HepG2 (cell line): ENCODE measurements at regions not wholly inside any gene's neighbourhood (a gene's known extent, or its start where the extent isn't known, plus 50 kb on each side); places are given as distances from the start of the nearest gene placed in this dataset.
A peak's percentile ranks its signal among the peaks of the same experiment; 100 is the strongest.

Source experiments
- CHD2 ChIP-seq: IDR thresholded peaks from 2 replicates; pipeline ENCODE4 v1.6.1; 2011; ENCODE audit warnings: low read depth, low read length, improper control_type of control experiment
- EED ChIP-seq: sonication (generic); formaldehyde crosslinking; IDR thresholded peaks from 2 replicates; pipeline ENCODE4 v1.5.0; 2020; ENCODE audit warnings: mild to moderate bottlenecking, missing genetic modification reagents
- HIVEP1 ChIP-seq: sonication (generic); formaldehyde crosslinking; IDR thresholded peaks from 2 replicates; pipeline ENCODE4 v1.4.0; 2020; ENCODE audit warnings: mild to moderate bottlenecking, missing genetic modification reagents
- LBX2 ChIP-seq: sonication (generic); formaldehyde crosslinking; IDR thresholded peaks from 2 replicates; pipeline ENCODE4 v1.5.0; 2020; ENCODE audit warnings: missing genetic modification reagents, mild to moderate bottlenecking, borderline replicate concordance
- MAFK ChIP-seq, 2 experiments: IDR thresholded peaks in 1 of 2; conservative IDR thresholded peaks in 1 of 2; 2 replicates each; pipeline ENCODE4 v1.6.1; 2011; ENCODE audit warnings: improper control_type of control experiment in 2 of 2, low read length in 2 of 2
- MYC ChIP-seq: sonication (generic); formaldehyde crosslinking; IDR thresholded peaks from 2 replicates; pipeline ENCODE4 v1.9.0; 2021; ENCODE audit warnings: missing genetic modification reagents, borderline replicate concordance
- SYNCRIP ChIP-seq: fragments of 200-400 bp; formaldehyde crosslinking; IDR thresholded peaks from 2 replicates; pipeline ENCODE4 v1.6.1; 2018; ENCODE audit warnings: mild to moderate bottlenecking, low read depth, low read length; ENCODE audit not compliant: insufficient read depth
- TAF1 ChIP-seq: sonication (generic); formaldehyde crosslinking; IDR thresholded peaks from 2 replicates; pipeline ENCODE4 v1.4.0; 2020; ENCODE audit warnings: missing genetic modification reagents
- TEF ChIP-seq: sonication (generic); formaldehyde crosslinking; IDR thresholded peaks from 2 replicates; pipeline ENCODE4 v1.5.0; 2020; ENCODE audit warnings: missing genetic modification reagents
- ZNF691 ChIP-seq: sonication (generic); formaldehyde crosslinking; IDR thresholded peaks from 2 replicates; pipeline ENCODE4 v1.4.0; 2020; ENCODE audit warnings: missing genetic modification reagents, low read depth, mild to moderate bottlenecking, borderline replicate concordance
- ZNF770 ChIP-seq: sonication (generic); formaldehyde crosslinking; IDR thresholded peaks from 2 replicates; pipeline ENCODE4 v1.5.0; 2020; ENCODE audit warnings: mild to moderate bottlenecking, missing genetic modification reagents
- TF ChIP-seq, protein P1 (sequence below), 2 experiments: IDR thresholded peaks; 2 replicates each; pipeline ENCODE4 v1.6.1; 2011 to 2012; ENCODE audit warnings: low read length in 2 of 2, borderline replicate concordance in 1 of 2, low read depth in 1 of 2, mild to moderate bottlenecking in 1 of 2, moderate library complexity in 1 of 2
- TF ChIP-seq, protein P2 (sequence below): IDR thresholded peaks from 2 replicates; pipeline ENCODE4 v1.6.1; 2018; ENCODE audit warnings: missing genetic modification reagents
- TF ChIP-seq, protein P3 (sequence below): sonication (generic); formaldehyde crosslinking; IDR thresholded peaks from 2 replicates; pipeline ENCODE4 v1.5.1; 2020; ENCODE audit warnings: mild to moderate bottlenecking, moderate library complexity, missing genetic modification reagents
- TF ChIP-seq, protein P4 (sequence below): sonication (generic); formaldehyde crosslinking; IDR thresholded peaks from 2 replicates; pipeline ENCODE4 v1.8.0; 2022; ENCODE audit warnings: missing genetic modification reagents, low read depth, mild to moderate bottlenecking, borderline replicate concordance
- TF ChIP-seq, protein P5 (sequence below): sonication (generic); formaldehyde crosslinking; IDR thresholded peaks from 2 replicates; pipeline ENCODE4 v1.4.0; 2020; ENCODE audit warnings: mild to moderate bottlenecking, missing genetic modification reagents

- TF ChIP-seq ZNF770 (CRISPR knock-in tag) (no peak), MYC (peak; percentile 90), ZNF691 (CRISPR knock-in tag) (peak; percentile 33; the same call in 1 of the 2 replicates), MAFK (conservative IDR thresholded peaks at IDR 0.05 in 1 of 2, IDR thresholded peaks at IDR 0.05 in 1 of 2; ENCODE audit: low read length in 2 of 2) (no peak), TEF (CRISPR knock-in tag) (no peak), CHD2 (no peak), TAF1 (CRISPR knock-in tag) (peak; percentile 86), HIVEP1 (no peak), SYNCRIP (no peak), LBX2 (CRISPR knock-in tag) (no peak), EED (CRISPR knock-in tag) (no peak)
- TF ChIP-seq, protein P1, sequence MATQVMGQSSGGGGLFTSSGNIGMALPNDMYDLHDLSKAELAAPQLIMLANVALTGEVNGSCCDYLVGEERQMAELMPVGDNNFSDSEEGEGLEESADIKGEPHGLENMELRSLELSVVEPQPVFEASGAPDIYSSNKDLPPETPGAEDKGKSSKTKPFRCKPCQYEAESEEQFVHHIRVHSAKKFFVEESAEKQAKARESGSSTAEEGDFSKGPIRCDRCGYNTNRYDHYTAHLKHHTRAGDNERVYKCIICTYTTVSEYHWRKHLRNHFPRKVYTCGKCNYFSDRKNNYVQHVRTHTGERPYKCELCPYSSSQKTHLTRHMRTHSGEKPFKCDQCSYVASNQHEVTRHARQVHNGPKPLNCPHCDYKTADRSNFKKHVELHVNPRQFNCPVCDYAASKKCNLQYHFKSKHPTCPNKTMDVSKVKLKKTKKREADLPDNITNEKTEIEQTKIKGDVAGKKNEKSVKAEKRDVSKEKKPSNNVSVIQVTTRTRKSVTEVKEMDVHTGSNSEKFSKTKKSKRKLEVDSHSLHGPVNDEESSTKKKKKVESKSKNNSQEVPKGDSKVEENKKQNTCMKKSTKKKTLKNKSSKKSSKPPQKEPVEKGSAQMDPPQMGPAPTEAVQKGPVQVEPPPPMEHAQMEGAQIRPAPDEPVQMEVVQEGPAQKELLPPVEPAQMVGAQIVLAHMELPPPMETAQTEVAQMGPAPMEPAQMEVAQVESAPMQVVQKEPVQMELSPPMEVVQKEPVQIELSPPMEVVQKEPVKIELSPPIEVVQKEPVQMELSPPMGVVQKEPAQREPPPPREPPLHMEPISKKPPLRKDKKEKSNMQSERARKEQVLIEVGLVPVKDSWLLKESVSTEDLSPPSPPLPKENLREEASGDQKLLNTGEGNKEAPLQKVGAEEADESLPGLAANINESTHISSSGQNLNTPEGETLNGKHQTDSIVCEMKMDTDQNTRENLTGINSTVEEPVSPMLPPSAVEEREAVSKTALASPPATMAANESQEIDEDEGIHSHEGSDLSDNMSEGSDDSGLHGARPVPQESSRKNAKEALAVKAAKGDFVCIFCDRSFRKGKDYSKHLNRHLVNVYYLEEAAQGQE (IDR thresholded peaks at IDR 0.05; ENCODE audit: borderline replicate concordance in 1 of 2, low read depth in 1 of 2, low read length in 2 of 2) = peak in 1 of 2 experiments; percentile 47; a peak in 1 of 4 replicates
- TF ChIP-seq, protein P2, sequence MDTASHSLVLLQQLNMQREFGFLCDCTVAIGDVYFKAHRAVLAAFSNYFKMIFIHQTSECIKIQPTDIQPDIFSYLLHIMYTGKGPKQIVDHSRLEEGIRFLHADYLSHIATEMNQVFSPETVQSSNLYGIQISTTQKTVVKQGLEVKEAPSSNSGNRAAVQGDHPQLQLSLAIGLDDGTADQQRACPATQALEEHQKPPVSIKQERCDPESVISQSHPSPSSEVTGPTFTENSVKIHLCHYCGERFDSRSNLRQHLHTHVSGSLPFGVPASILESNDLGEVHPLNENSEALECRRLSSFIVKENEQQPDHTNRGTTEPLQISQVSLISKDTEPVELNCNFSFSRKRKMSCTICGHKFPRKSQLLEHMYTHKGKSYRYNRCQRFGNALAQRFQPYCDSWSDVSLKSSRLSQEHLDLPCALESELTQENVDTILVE = no peak
- TF ChIP-seq, protein P3, sequence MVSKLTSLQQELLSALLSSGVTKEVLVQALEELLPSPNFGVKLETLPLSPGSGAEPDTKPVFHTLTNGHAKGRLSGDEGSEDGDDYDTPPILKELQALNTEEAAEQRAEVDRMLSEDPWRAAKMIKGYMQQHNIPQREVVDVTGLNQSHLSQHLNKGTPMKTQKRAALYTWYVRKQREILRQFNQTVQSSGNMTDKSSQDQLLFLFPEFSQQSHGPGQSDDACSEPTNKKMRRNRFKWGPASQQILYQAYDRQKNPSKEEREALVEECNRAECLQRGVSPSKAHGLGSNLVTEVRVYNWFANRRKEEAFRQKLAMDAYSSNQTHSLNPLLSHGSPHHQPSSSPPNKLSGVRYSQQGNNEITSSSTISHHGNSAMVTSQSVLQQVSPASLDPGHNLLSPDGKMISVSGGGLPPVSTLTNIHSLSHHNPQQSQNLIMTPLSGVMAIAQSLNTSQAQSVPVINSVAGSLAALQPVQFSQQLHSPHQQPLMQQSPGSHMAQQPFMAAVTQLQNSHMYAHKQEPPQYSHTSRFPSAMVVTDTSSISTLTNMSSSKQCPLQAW = peak; percentile 86
- TF ChIP-seq, protein P4, sequence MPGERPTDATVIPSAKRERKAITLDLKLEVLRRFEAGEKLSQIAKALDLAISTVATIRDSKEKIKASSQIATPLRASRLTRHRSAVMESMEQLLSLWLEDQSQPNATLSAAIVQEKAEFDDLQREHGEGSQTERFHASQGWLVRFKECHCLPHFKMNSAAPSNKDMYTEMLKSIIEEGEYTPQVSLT (CRISPR knock-in tag) = no peak
- TF ChIP-seq, protein P5, sequence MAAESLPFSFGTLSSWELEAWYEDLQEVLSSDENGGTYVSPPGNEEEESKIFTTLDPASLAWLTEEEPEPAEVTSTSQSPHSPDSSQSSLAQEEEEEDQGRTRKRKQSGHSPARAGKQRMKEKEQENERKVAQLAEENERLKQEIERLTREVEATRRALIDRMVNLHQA (CRISPR knock-in tag) = no peak
These were observed 76.6 kb upstream of the SNRPN start (continued) for GRCh38 chr15:24878153-24878552.
